ENCODE measurements at regions not wholly inside any gene's neighbourhood (a gene's known extent, or its start where the extent isn't known, plus 50 kb on each side); places are given as distances from the start of the nearest gene placed in this dataset.

- TF ChIP-seq CTCF (conservative IDR thresholded peaks at IDR 0.05; ENCODE audit: low read depth, low read length) (no peak), EZH2 (IDR thresholded peaks at IDR 0.05; ENCODE audit: borderline replicate concordance, low read depth, low read length, poor library complexity, severe bottlenecking) (no peak)
These were observed 60.2 kb upstream of the ADGRF1 start for GRCh38 chr6:47102331-47102730.

Data from A673 (cell line).